Upper lobe of left lung (tissue), 6 donors: ENCODE measurements at regions not wholly inside any gene's neighbourhood (a gene's known extent, or its start where the extent isn't known, plus 50 kb on each side); places are given as distances from the start of the nearest gene placed in this dataset.

Experiments
- ATAC-seq, 2 donors: fragments of 200-7000 bp; cut with Tn5 transposase; one replicate each; pipeline ENCODE4 v1.9.1; 2022; ENCODE audit warnings: mild to moderate bottlenecking in 2 of 2, moderate library complexity in 2 of 2; ENCODE audit not compliant: low FRiP score in 2 of 2
- DNase-seq, 2 donors: peaks; one replicate each; pipeline ENCODE4 v3.0.0-alpha.2; 2019 to 2020
- H3K27ac ChIP-seq, 4 donors: fragments of 200-600 bp; sonication (generic); one replicate each; pipeline ENCODE4 v1.5.1; 2016 to 2019
- H3K27me3 ChIP-seq, 4 donors: fragments of 200-600 bp; sonication (generic); one replicate each; pipeline ENCODE4 v1.5.1; 2017 to 2019
- H3K36me3 ChIP-seq, 4 donors: fragments of 200-600 bp; sonication (generic); one replicate each; pipeline ENCODE4 v1.5.1; 2016 to 2019
- H3K4me1 ChIP-seq, 4 donors: fragments of 200-600 bp; sonication (generic); one replicate each; pipeline ENCODE4 v1.5.1; 2018 to 2019
- H3K4me3 ChIP-seq, 4 donors: fragments of 200-600 bp; sonication (generic); one replicate each; pipeline ENCODE4 v1.5.1; 2017 to 2019; ENCODE audit warnings: mild to moderate bottlenecking in 2 of 4, moderate library complexity in 1 of 4
- H3K9me3 ChIP-seq, 4 donors: fragments of 200-600 bp; sonication (generic); one replicate each; pipeline ENCODE4 v1.5.1; 2018 to 2019
- EP300 ChIP-seq, 4 donors: sonication (generic); formaldehyde crosslinking; IDR thresholded peaks; one replicate each; pipeline ENCODE4 v1.5.1; 2017; ENCODE audit warnings: antibody characterized with exemption in 4 of 4, control low read depth in 2 of 4
- POLR2A ChIP-seq, 4 donors: fragments of 450-650 bp; IDR thresholded peaks; one replicate each; pipeline ENCODE4 v1.5.1; 2016 to 2017; ENCODE audit warnings: antibody characterized with exemption in 4 of 4, mild to moderate bottlenecking in 2 of 4
- POLR2AphosphoS5 ChIP-seq, 2 donors: sonication (generic); formaldehyde crosslinking; IDR thresholded peaks; one replicate each; pipeline ENCODE4 v1.5.1; 2017; ENCODE audit warnings: antibody characterized with exemption in 2 of 2
- WGBS, 2 donors: methylation state at CpG; one replicate each; pipeline ENCODE4 v1.1.5; 2017 to 2018; 5-methylcytosine and 5-hydroxymethylcytosine counted together
- TF ChIP-seq, protein P1 (sequence below), 6 experiments: fragments of 450-650 bp in 4 of 6; fragments of 200-600 bp in 2 of 6; sonication (generic) in 2 of 6; IDR thresholded peaks; one replicate each; pipeline ENCODE4 v1.5.1; 2016 to 2019; ENCODE audit warnings: antibody characterized with exemption in 6 of 6
- donor health status: DM: no; HTN: no; CAD: no; lungs with moderate emphysema.
- donor health status: DM: no; HTN: yes; CAD: no; lungs with severe emphysema.

DNA sequence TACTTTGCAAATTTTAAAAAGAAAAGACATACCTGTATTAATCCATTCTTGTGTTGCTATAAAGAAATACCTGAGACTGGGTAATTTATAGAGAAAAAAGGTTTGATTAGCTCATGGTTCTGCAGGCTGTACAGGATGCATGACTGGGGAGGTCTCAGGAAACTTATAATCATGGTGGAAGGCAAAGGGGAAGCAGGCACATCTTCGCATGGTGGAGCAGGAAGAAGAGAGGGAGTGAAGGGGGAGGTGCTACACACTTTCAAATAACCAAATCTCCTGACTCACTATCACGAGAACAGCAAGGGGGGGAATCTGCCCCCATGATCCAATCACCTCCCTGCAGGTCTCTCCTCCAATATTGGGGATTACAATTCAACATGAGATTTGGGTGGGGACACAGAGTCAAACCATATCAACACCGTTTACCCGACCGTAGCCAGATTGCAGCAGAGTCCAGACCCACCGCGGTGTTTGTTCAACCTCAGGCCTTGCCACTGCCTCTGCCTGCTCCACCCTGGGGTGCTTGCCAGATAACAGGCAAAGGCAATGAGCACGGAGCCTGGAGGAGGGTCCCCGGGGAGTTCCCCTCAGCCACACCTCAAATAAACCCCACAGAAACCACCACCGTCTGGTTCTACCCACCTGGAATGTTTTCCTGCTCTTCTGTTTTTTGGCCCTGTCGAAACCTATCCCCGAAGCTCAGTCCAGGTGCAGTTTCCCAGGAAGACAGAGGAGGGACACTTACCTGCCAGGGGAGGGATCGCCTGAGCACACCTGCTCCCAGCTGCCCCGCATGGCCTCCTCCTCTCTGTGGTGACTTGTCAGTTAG lies 142.2 kb upstream of the AFDN start:
- Histone ChIP-seq H3K9me3 (no peaks in the 10 kb centered on the region), H3K27me3 (no peaks in the 10 kb centered on the region), H3K27ac (no peak overlapping the region), H3K4me1 (peaks cover 5 to 18% (median 11%) of the 10 kb centered on the region in 4 donors), H3K4me3 (no peak overlapping the region), H3K36me3 (no peaks in the 10 kb centered on the region)
- WGBS, 2 donors, result 76% methylated on average over 8 to 14 of the region's 14 CpGs
- DNase-seq, result no peak
- no peak for ATAC-seq
- TF ChIP-seq POLR2A (IDR thresholded peaks at IDR 0.05) (no peak), POLR2AphosphoS5 (IDR thresholded peaks at IDR 0.05) (no peak), EP300 (IDR thresholded peaks at IDR 0.05) (no peak)
- TF ChIP-seq, protein P1, sequence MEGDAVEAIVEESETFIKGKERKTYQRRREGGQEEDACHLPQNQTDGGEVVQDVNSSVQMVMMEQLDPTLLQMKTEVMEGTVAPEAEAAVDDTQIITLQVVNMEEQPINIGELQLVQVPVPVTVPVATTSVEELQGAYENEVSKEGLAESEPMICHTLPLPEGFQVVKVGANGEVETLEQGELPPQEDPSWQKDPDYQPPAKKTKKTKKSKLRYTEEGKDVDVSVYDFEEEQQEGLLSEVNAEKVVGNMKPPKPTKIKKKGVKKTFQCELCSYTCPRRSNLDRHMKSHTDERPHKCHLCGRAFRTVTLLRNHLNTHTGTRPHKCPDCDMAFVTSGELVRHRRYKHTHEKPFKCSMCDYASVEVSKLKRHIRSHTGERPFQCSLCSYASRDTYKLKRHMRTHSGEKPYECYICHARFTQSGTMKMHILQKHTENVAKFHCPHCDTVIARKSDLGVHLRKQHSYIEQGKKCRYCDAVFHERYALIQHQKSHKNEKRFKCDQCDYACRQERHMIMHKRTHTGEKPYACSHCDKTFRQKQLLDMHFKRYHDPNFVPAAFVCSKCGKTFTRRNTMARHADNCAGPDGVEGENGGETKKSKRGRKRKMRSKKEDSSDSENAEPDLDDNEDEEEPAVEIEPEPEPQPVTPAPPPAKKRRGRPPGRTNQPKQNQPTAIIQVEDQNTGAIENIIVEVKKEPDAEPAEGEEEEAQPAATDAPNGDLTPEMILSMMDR (IDR thresholded peaks at IDR 0.05), result no peak

DNA sequence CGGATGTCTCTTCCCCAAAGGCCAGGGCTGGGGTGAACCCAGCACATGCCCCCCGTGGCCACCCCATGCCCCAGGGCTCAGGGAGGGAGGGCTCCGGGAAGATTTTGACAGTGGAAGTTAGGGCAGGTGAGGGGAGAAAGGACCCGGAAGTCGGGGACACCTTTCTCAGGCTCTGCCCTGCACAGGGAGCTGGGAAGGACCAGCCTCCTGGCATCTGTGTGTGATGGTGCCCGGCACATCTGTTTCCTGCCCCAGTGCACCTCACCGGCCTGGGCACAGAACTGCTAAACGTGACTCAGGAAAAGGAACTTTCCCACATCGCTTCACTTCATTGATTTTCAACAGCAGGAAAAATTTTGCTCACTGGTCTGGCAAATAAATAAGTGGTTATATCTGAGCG lies 141.1 kb upstream of the AFDN start:
- peaks cover 11 to 30% (median 15%) of the 10 kb centered on the region in 4 donors for H3K4me1 ChIP-seq
- DNase-seq (no peak), ATAC-seq (no peak)
- TF ChIP-seq, protein P1 (IDR thresholded peaks at IDR 0.05), result no peak
- TF ChIP-seq POLR2A (IDR thresholded peaks at IDR 0.05), result no peak
- no peak for TF ChIP-seq POLR2AphosphoS5 (IDR thresholded peaks at IDR 0.05)
- no peak for TF ChIP-seq EP300 (IDR thresholded peaks at IDR 0.05)
- no peaks in the 10 kb centered on the region for H3K9me3 ChIP-seq
- no peaks in the 10 kb centered on the region for H3K36me3 ChIP-seq
- WGBS, 2 donors, result 45 to 56% methylated on average over 10 of the region's 10 CpGs
- no peak overlapping the region for H3K4me3 ChIP-seq
- no peaks in the 10 kb centered on the region for H3K27me3 ChIP-seq
- peak overlapping the region in 1 of 4 donors; percentile 15 for H3K27ac ChIP-seq

DNA sequence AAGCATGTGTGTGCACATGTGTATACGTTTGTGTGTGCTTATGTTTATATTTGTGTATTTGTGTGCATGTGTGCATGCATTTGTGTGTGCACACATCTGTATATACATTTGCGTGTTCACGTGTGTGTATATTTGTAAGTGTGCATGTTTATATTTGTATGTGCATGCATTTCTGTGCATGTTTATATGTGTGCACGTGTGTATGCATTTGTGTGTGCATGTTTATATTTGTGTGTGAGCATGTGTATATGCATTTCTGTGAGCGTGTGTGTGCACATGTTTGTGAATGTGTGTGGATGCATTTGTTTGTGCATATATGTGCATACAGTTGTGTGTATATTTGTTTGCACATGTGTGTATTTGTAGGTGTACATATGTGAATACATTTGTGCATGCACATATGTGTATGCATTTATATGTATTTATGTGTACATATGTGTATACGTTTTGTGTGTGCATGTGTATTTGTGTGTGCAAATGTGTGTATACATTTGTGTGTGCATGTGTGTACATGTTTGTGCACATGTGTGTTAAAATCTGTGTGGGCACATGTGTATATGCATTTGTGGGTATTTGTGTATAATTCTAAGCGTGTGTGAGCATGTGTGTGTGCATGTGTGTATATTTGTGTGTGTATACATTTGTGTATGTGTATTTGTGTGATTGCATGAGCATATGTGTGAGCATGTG lies 140.4 kb upstream of the AFDN start:
- Histone ChIP-seq H3K36me3 (no peaks in the 10 kb centered on the region), H3K9me3 (no peaks in the 10 kb centered on the region), H3K27ac (no peak overlapping the region), H3K27me3 (no peaks in the 10 kb centered on the region), H3K4me1 (peaks cover 11 to 33% (median 17%) of the 10 kb centered on the region in 4 donors), H3K4me3 (no peak overlapping the region)
- no peak for TF ChIP-seq POLR2AphosphoS5 (IDR thresholded peaks at IDR 0.05)
- no peak for TF ChIP-seq POLR2A (IDR thresholded peaks at IDR 0.05)
- TF ChIP-seq EP300 (IDR thresholded peaks at IDR 0.05), result no peak
- TF ChIP-seq, protein P1 (IDR thresholded peaks at IDR 0.05), result no peak
- no peak for ATAC-seq
- 87% methylated on average over 7 of the region's 7 CpGs for WGBS, 2 donors
- DNase-seq, result no peak

DNA sequence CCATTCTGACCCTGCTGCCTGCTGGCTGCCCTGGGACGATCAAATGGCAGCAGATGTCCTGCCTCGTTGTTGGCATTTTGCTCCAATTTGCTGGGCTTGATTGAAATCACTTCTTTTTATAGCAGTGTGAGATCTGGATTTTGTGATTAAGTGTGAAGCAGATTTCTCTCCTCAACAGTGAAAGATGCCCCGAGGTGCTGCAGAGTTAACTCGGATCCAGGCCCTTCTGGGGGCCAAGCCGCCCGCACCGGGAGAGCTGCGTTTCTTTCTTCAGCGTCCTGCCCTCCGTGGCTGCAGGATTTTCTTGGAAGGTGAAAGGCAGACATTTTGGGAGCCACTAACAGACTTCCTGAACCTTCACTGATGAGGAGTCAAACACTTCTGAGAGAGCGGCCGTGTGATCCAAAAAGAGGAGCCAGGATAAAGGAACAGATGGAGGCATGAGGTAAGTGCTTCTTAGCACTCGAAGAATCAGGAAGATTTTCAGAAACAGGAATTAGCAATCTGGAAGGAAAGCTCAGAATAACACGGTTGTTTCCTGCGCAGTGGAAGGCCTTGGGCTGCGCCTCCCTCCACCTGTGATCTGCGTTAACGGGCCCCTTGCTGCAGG lies 139.5 kb upstream of the AFDN start:
- DNase-seq (no peak), ATAC-seq (no peak)
- TF ChIP-seq, protein P1 (IDR thresholded peaks at IDR 0.05), result no peak
- TF ChIP-seq POLR2A (IDR thresholded peaks at IDR 0.05), result no peak
- no peak for TF ChIP-seq POLR2AphosphoS5 (IDR thresholded peaks at IDR 0.05)
- WGBS, 2 donors, result 75 to 80% methylated on average over 13 to 18 of the region's 18 CpGs
- Histone ChIP-seq H3K4me1 (peaks cover 11 to 30% (median 17%) of the 10 kb centered on the region in 4 donors), H3K27me3 (no peaks in the 10 kb centered on the region), H3K4me3 (no peak overlapping the region), H3K36me3 (no peaks in the 10 kb centered on the region), H3K27ac (no peak overlapping the region), H3K9me3 (no peaks in the 10 kb centered on the region)
